ENCODE measurements at regions not wholly inside any gene's neighbourhood (a gene's known extent, or its start where the extent isn't known, plus 50 kb on each side); places are given as distances from the start of the nearest gene placed in this dataset.

GRCh38 chr11:88448131-88448670, 110.7 kb upstream of the CTSC start:
- TF ChIP-seq CTCF (IDR thresholded peaks at IDR 0.05; ENCODE audit: control insufficient read depth, insufficient read depth, low read depth, low read length, missing control alignments) = no peak
- no peak for DNase-seq (ENCODE audit: low read depth)
- H3K4me3 ChIP-seq (ENCODE audit: control insufficient read depth, low read depth, low read length) = no peak overlapping the region

GRCh38 chr11:88447281-88447680, 109.7 kb upstream of the CTSC start:
- H3K4me3 ChIP-seq (ENCODE audit: control insufficient read depth, low read depth, low read length) = no peak overlapping the region
- no peak for TF ChIP-seq CTCF (IDR thresholded peaks at IDR 0.05; ENCODE audit: control insufficient read depth, insufficient read depth, low read depth, low read length, missing control alignments)
- DNase-seq (ENCODE audit: low read depth) = no peak

GRCh38 chr11:88439356-88439755, 101.8 kb upstream of the CTSC start:
- H3K4me3 ChIP-seq (ENCODE audit: control insufficient read depth, low read depth, low read length) = no peak overlapping the region
- DNase-seq (ENCODE audit: low read depth) = no peak
- TF ChIP-seq CTCF (IDR thresholded peaks at IDR 0.05; ENCODE audit: control insufficient read depth, insufficient read depth, low read depth, low read length, missing control alignments) = no peak

- TF ChIP-seq CTCF (IDR thresholded peaks at IDR 0.05; ENCODE audit: control insufficient read depth, insufficient read depth, low read depth, low read length, missing control alignments) = no peak
- no peak for DNase-seq (ENCODE audit: low read depth)
- no peak overlapping the region for H3K4me3 ChIP-seq (ENCODE audit: control insufficient read depth, low read depth, low read length)
These were observed 101.2 kb upstream of the CTSC start for GRCh38 chr11:88438721-88439120.

GRCh38 chr11:88435415-88435814, 97.9 kb upstream of the CTSC start:
- H3K4me3 ChIP-seq (ENCODE audit: control insufficient read depth, low read depth, low read length) = no peak overlapping the region
- TF ChIP-seq CTCF (IDR thresholded peaks at IDR 0.05; ENCODE audit: control insufficient read depth, insufficient read depth, low read depth, low read length, missing control alignments) = no peak
- no peak for DNase-seq (ENCODE audit: low read depth)

- H3K4me3 ChIP-seq (ENCODE audit: control insufficient read depth, low read depth, low read length) = no peak overlapping the region
- DNase-seq (ENCODE audit: low read depth) = no peak
- TF ChIP-seq CTCF (IDR thresholded peaks at IDR 0.05; ENCODE audit: control insufficient read depth, insufficient read depth, low read depth, low read length, missing control alignments) = no peak
These were observed 96.9 kb upstream of the CTSC start for GRCh38 chr11:88434333-88434976.

Measured in AG09309 (cell line).